ENCODE measurements at regions not wholly inside any gene's neighbourhood (a gene's known extent, or its start where the extent isn't known, plus 50 kb on each side); places are given as distances from the start of the nearest gene placed in this dataset.

DNA sequence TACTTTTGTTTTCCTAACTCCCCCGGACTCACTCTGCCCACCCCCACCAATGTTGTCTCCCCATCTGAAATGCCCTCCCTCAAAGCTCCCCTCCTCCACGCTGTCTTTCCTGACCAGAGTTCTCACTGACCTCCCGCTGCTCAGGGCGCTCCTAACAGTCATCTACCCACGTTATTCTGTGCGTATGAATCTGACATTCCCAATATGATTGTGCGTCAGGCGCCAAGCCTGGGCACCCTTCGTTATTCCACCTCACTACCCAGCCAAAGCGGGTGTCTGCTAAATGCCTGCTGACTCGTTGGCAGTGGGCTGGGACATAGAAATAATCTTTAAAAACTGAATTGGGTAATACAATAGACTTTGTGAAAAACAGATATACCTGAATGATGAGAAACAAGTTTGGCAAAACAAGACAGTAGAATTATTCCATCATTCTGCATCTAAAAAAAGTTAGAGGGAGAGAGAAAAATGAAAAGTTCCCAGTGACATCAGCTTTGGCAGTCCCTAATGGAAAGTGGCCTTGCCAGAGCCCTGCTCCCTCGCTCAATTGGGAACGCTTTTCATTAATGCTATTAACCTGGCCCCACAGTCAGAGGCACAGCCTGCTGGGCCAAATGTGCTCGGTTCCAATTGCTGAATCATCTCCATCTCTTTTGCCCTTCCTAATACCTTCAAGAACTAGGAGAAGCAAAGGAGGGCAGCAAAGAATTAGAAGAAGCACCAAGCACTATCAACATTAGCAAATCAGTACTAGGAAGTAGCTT, 74.0 kb upstream of the PLXNC1 start:
- H3T11ph ChIP-seq (ENCODE audit: low read length), result no peak overlapping the region
- no peak overlapping the region for H2BK120ac ChIP-seq (ENCODE audit: low read depth, low read length, poor library complexity, severe bottlenecking)
- no peaks in the 10 kb centered on the region for H3K23me2 ChIP-seq (ENCODE audit: insufficient read length, low read depth, low read length, poor library complexity, severe bottlenecking)
- no peak overlapping the region for H3K9ac ChIP-seq (ENCODE audit: extremely low read depth, insufficient read length, low read length)
- Mint-ChIP-seq H3K27me3 (ENCODE audit: low read depth) (peaks cover 3% of the 10 kb centered on the region; the same call in 1 of the 2 replicates), H3K4me1 (peaks cover 15 to 25% of the 10 kb centered on the region in 2 experiments), H3K4me3 (no peak overlapping the region; a peak in 1 of 5 replicates), H3K9me3 (no peaks in the 10 kb centered on the region; a peak in 1 of 5 replicates), H3K36me3 (ENCODE audit: insufficient read depth in 1 of 3, low read depth in 3 of 3) (no peaks in the 10 kb centered on the region), H3K27ac (no peak overlapping the region; a peak in 1 of 7 replicates)
- H4K8ac ChIP-seq (replicated peaks; ENCODE audit: insufficient read length, low read depth, low read length), result no peak overlapping the region
- no peak overlapping the region for H3K14ac ChIP-seq (ENCODE audit: insufficient read depth, low read length)
- H2AFZ ChIP-seq (ENCODE audit: low read length), result no peak overlapping the region
- H3K79me1 ChIP-seq (ENCODE audit: insufficient read depth, low read depth, low read length, poor library complexity, severe bottlenecking), result no peaks in the 10 kb centered on the region
- no peaks in the 10 kb centered on the region for H3K4me1 ChIP-seq (ENCODE audit: insufficient read depth, low read length)
- no peak overlapping the region for H3K18ac ChIP-seq (ENCODE audit: insufficient read length, low read depth, low read length)
- no peaks in the 10 kb centered on the region for H3K9me3 ChIP-seq (ENCODE audit: control insufficient read depth, low read depth, low read length)
- H3K27me3 ChIP-seq (ENCODE audit: insufficient read depth, low read length), result no peaks in the 10 kb centered on the region
- H3K23ac ChIP-seq (ENCODE audit: insufficient read length, low read depth, low read length), result no peak overlapping the region
- no peak overlapping the region for H3K4me2 ChIP-seq (ENCODE audit: insufficient read depth, insufficient read length, low read length)
- no peak overlapping the region for H2AK5ac ChIP-seq (ENCODE audit: insufficient read length, low read length)
- no peak for DNase-seq
- H2BK20ac ChIP-seq (ENCODE audit: low read depth, low read length, poor library complexity, severe bottlenecking), result no peak overlapping the region
- no CpG with 5 or more reads among the region's 14 CpGs for WGBS (ENCODE audit: extremely low coverage, insufficient read length, low lambda C conversion rate)
- H2BK15ac ChIP-seq (ENCODE audit: low read depth, low read length), result no peak overlapping the region
- H2BK12ac ChIP-seq (ENCODE audit: insufficient read length, low read depth, low read length), result no peak overlapping the region
- no peak overlapping the region for H4K5ac ChIP-seq (ENCODE audit: insufficient read length, low read depth, low read length)
- no peak overlapping the region for H2BK5ac ChIP-seq (ENCODE audit: insufficient read length, low read length)
- H3K4ac ChIP-seq (ENCODE audit: low read depth, low read length), result no peak overlapping the region
- no peak overlapping the region for H4K91ac ChIP-seq (ENCODE audit: insufficient read length, low read depth, low read length)
- no peaks in the 10 kb centered on the region for H4K20me1 ChIP-seq (ENCODE audit: control insufficient read depth, insufficient read depth, insufficient read length)
- no peak overlapping the region for H3K27ac ChIP-seq (ENCODE audit: insufficient read length, low read depth, low read length)
- H3K56ac ChIP-seq (ENCODE audit: insufficient read length, low read depth, low read length), result no peak overlapping the region
- TF ChIP-seq, protein P1, sequence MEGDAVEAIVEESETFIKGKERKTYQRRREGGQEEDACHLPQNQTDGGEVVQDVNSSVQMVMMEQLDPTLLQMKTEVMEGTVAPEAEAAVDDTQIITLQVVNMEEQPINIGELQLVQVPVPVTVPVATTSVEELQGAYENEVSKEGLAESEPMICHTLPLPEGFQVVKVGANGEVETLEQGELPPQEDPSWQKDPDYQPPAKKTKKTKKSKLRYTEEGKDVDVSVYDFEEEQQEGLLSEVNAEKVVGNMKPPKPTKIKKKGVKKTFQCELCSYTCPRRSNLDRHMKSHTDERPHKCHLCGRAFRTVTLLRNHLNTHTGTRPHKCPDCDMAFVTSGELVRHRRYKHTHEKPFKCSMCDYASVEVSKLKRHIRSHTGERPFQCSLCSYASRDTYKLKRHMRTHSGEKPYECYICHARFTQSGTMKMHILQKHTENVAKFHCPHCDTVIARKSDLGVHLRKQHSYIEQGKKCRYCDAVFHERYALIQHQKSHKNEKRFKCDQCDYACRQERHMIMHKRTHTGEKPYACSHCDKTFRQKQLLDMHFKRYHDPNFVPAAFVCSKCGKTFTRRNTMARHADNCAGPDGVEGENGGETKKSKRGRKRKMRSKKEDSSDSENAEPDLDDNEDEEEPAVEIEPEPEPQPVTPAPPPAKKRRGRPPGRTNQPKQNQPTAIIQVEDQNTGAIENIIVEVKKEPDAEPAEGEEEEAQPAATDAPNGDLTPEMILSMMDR (conservative IDR thresholded peaks at IDR 0.05), result no peak
- no peaks in the 10 kb centered on the region for H3K79me2 ChIP-seq (ENCODE audit: insufficient read depth, low read length)

All from H9 (cell line).